ENCODE measurements at regions not wholly inside any gene's neighbourhood (a gene's known extent, or its start where the extent isn't known, plus 50 kb on each side); places are given as distances from the start of the nearest gene placed in this dataset.
"Not testable (repeated sequence)": the region's sequence is repeated elsewhere in the genome, so short reads cannot be mapped to it uniquely, and the experiment has no call there.

DNA sequence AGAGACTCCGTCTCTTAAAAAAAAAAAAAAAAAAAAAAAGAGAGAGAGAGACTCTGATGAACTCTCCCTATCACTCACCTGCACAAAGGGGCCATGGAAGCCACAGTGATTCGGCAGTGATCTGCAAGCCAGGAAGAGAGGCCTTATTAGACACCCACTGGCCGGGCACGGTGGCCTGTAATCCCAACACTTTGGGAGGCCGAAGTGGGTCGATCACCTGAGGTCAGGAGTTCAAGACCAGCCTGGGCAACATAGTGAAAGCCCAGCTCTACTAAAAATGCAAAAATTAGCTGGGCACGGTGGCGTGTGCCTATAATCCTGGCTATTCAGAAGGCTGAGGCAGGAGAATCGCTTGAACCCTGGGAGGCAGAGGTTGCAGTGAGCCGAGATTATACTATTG is 198.5 kb upstream of the WSCD1 start:
- no peak for DNase-seq

DNA sequence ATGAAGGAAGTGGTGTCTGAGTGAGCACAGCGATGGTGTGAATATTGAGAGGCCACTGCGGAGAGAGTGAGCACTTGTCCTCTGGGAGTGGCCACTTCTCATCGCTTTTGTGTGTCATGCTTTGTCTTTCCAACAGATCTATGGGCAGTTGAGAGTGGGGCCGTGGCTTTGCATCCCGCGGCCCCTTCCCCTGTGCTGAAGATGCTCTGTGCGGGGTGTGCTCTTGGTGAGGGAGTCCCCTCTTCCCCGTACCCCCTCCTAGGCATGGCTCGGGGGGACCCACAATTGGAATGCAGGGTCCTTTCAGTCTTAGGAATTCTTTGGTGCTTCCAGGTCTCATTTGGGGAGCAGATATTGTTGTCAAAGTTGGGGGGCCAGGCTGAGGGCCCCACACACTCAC is 197.3 kb upstream of the WSCD1 start:
- DNase-seq: no peak

DNA sequence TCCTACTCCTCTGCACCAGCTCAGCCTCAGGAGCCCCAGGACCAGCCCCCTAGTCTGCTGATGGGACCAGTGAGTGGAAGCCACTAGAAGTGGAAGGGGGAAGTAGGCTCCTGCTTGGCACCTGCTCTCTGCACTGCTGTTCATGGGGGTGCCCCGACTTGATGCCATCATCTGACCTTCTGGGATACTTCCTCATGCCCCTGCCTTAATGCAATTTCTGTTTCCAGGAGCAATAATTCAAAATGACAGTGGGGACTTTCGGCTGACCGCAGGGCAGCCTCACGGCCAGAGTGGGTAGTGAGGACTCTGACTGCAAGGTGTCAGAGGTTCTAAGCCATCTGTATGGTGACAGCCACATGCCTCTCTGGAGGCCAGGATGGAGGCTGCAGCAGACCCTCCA is 196.4 kb upstream of the WSCD1 start:
- DNase-seq: no peak

DNA sequence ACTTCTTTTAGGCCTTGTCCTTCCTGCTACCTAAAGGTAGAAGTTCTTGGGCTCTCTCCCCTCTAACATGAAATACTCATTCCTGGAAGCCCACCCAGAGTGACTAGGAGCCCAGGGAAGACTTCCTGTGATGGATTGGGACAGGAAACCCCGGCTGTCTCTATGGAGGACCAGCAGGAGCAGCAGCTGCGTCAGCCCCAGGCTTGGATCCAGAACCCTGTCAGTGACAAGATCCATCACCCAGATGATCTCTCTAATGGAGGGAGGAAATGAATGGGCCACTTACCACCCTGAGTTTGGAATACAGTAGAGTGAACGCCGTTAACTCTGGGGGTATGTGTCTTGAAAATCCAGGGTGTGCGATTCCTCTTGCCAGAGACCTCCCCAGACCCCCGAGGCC is 195.7 kb upstream of the WSCD1 start:
- no peak for DNase-seq

DNA sequence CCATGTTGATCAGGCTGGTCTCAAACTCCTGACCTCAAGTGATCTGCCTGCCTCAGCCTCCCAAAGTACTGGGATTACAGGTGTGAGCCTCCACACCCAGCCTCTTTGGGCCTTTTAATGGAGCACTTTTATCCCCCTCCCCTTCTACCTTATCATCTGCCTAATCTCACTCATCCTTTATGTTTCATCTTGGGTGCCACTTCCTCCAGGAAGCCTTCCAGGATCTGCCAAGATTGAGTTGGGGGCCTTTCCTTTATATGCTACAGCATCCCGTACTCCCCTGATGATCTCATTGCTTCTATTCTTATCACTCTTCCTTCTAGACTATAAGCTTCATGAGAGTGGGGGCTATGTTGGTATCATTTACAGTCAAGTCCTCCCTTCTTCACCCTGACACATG is 192.8 kb upstream of the WSCD1 start:
- no peak for DNase-seq

DNA sequence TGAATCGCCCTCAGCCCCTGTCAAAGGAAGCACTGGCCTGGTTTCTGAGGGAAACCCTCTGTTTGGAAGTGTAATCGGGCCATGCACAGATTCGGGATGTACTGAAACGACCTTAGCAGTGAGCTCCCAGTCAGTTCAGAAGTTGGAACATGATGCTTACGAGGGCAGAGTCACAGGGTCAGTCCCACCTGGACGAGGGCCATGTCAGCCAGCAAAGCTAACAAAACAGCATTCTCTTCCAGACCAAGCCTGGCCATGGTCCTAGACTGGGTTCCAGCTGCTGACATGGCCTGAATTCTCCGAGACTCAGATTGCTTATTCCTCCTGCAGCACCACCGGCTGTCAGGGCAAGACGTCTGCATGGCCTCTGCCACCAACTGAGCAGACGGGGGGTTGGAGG is 192.2 kb upstream of the WSCD1 start:
- no peak for DNase-seq

DNA sequence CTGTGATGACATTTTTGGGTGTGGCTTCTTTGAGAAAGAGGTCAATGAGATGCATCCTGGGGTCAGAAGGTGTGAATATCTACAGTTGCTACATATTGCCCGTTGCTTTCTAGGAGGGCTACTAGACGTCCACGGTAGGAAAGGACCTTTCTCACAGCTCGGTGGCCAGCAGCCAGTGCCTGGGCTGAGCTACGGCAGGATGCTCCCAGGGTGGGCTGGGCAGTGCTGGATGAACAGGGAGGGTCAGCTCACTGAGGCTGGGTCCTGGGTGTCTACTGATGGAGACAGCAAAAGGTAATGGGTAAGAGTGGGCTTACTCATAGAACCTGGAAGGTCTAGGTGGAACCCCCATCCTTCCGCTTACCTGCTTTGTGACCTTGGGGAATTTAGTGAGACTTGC is 188.3 kb upstream of the WSCD1 start:
- DNase-seq: no peak

DNA sequence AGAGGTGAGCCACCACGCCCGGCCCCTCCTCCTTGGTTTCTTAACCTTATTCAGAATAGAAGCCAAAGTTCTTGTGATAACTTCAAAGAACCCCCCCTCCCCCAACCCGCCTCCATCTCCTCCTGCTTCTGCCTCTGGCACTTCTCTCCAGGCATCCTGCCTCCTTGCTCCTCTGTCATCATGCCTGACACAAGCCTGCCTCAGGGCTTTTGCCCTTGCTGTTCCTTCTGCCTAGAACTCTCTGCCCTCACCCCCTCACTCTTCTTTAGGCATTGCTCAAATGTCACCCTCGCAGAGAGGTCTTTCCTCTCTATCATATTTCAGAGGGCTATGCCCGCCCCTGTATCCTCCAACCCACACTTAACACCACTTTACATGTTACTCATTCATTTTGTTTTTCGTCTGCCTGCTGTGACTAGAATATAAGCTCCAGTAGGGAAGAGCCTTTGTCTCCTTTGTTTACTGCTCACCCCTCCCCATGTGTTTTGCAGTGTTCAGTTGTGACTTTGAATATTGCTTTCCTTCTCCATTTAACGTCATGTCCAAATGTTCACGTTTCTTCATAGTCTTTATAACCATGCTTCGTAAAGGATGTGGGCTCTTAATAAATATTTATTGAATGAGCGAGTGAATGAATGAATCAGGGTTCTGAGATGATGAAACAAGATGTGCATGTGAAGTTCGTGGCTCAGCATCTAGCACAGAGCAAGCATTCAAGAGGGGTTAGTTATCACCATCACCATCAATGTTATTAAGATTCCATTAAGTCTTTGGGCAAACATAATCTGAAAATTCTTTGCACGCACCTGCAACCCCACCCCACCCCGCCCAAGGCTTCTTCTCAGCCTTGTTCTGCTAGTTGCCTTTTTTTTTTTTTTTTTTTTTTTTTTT is 186.2 kb upstream of the WSCD1 start:
- no peak for DNase-seq

DNA sequence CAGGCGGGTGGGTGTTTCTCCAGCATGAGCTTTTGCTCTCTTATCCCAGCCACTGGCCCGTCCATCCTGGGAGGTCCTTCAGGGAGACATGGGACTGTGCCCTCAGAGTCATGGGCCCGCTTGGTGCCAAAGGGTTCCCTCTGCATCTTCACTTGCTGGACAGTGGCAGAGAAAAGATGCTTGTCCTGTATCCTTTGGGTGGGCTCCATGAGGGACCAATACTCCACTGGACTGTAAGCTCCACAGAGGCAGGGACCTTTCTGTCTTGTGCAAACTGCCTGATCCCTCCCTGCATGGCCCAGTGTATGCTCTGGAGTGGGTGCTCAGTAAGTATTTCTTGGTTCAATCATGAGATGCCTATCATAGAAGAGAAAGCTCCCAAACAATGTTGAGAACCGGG is 184.8 kb upstream of the WSCD1 start:
- no peak for DNase-seq

DNA sequence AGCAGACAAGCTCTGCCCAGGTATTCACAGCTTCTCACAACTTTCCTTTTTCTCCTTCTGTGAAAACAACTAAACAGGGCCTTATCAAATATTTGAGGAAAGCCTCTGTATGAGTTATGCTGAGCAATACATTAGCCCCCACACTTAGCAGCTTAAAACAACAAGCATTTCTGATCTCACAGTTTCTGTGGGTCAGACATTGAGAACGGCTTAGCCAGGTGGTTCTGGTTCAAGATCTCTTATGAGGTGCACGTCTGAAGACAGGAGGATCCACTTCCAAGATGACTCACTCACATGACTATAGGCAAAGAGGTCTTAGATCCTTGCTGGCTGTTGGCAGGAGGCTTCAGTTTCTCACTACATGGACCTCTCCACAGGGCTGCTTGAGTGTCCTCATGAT is 181.4 kb upstream of the WSCD1 start:
- DNase-seq: no peak

DNA sequence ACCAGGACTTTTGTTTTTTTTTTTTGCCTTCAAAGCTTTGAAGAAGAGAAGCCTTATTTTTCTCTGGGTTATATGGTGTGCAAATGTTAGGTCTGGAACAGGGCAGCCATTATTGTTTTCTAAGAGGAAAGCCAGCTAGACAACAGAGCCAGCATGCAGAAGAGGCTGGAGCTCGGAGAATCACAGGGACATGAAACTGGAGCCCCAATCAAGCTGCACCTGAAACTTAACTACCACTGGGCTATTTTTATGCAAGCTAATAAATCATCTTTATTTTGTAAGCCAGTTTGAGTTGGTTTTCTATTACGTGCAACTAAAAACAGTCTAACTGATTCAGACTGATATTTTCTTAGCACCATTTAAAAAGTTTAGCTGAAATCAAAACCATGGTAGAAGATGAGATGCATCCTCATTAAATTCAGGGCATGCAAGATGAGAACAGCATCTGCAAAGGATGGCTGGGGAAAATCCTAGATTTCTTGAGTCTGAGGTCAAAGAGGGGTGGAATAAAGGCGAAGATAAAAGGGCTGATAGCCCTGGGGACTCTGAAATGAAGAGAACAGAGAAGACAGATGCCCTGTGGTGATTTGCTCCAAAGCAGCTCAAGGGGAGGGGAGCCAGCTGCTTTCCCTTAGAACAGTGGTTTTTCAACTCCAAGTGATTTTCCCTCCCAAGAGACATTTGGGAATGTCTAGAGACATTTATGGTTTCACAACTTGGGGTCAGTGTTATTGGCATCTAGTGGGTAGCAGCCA is 177.1 kb upstream of the WSCD1 start:
- DNase-seq: no peak

DNA sequence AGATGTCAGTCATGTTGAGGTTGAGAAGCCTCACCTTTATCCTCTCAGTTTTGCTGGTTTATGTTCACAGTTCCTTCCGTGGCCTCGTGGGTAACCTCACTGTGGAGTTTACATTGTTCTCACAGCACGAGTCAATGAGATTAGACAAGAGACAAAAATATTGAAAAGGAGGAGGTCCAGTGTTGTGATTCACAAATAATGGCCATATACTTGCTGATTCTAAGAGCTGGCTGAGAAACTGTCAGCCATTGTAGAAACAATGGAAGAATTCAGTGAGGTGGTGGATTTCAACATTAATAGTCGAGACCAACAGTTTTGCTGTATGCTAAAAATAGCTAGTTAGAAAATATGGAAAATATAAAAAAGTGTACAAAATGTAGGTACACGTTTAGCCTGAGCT is 176.4 kb upstream of the WSCD1 start:
- no peak for DNase-seq

DNA sequence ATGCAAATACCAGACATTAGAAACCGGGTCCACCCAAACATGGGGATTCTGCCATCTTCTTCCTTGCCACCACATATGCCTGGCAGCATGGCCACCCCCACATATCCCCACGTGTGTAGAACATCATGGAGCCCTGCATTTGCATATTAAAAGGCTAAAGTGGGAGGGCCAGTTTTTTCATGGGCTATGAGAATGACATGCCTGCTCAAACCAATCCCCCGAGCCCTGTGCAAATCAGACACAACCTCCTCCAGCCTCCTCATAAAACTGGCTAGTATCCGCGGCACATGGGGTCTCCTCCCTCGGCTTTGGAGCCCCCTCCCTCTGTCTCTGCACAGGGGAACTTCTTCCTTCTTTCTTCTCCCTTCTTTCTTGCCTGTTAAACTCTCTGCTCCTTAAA is 174.9 kb upstream of the WSCD1 start:
- no peak for DNase-seq

DNA sequence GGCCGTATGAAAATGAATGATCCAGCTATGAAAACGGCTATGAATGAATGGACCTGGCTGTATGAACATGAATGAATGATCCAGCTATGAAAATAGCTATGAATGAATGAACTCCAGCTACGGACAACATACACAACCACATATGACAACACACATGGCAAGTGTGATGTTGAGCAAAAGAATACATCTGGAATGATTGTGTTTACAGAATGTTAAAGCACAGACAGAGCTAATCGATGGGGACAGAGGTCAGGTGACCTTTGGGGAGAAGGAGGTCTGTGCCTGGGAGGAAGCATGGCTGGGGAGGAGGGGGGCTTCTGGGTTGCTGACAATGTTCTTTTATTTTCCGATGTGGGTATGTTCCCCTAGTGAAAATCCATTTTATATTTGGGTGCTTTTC is 174.0 kb upstream of the WSCD1 start:
- DNase-seq: no peak

DNA sequence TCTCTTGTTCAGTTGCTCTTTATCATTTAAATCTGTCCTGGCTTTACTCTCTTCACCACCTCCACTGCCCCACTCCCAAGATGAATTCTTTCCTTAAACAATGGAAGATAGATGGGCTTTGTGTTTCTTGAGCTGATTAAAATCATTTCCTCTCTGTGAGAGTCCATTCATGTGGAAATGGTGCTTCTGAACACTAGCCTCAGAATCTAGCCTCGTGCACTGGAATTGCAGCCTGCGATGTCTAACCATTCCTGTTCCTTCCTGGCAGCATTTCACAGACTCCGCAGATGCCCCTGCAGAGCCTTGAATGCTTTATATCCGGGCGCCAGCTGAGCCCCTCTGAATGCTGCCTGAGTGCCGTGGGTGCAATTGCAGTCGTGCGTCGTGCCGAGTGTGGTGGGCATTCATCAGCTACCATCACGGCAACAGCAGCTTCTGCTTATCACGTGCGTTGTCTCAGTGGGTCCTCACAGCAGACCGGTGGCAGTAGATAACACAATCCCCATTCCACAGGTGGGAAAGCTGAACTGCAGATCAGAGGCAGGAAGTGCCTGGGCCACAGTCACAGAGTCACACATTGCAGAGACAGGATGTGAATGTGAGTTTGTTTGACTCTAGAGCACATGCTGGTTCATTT is 172.8 kb upstream of the WSCD1 start:
- no peak for DNase-seq

DNA sequence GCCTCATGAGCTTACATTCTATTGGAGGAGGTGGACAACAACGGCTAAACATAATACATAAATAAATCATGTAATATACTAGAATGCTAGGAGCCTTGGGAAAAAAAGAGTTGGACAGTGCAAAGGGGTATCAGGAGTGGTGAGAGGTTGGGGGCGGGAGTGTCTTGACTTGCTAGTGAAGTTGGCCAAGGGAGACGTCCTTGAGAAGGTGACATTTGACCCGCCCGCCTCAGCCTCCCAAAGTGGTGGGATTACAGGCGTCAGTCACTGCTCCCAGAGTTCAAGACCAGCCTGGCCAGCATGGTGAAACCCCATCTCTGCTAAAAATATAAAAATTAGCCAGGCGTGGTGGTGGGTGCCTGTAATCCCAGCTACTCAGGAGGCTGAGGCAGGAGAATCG is 172.2 kb upstream of the WSCD1 start:
- DNase-seq: not testable (repeated sequence)

DNA sequence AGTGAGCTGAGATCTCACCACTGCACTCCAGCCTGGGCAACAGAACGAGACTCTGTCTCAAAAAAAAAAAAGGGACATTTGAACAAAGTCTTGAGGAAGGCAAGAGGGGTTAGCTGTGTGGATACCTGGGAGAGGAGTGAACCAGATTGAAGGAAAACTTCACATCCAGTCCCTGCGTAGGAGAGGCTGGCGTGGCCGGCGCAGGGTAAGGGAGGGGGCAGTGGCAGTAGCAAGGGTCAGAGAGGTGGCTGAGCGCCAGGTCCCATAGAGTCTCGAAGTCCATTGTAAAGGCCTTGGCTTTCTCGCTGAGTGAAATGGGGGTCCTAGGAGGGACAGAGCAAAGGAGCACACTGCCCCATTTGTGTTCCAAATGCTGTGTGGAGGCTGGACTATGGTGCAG is 171.8 kb upstream of the WSCD1 start:
- DNase-seq: no peak

DNA sequence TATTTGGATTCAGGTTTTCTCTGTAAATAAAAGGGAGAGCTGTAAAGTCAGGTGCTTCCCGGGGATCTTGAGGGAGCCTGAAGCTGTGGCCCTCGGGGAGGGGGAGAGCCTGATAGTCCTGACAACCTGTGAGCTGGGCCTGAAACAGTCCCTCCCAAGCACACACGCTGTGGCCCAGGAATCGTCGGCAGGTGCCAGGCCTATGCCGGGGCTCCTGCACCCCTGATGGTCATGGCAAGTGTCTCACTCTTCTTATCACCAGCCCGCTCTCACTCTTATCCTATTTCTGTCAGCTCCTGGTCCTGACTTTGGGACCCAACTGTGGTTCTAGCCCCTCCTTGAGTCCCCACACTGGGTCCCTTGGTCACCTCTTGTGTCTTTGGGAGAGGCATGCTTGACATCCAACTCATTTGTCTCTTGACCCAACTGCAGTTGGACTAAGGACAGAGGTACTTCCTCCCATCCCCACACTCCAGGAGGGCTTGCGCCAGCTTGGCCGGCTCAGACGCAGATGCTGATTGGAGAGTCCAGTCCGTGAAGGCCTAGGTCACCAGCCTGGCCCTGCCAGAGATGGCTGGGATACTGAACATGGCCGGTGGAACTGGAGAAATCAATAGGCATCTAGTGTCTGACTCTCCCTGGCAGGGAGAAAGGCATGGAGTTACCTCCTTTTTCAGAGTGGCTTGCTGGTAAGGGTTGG is 170.5 kb upstream of the WSCD1 start:
- no peak for DNase-seq

DNA sequence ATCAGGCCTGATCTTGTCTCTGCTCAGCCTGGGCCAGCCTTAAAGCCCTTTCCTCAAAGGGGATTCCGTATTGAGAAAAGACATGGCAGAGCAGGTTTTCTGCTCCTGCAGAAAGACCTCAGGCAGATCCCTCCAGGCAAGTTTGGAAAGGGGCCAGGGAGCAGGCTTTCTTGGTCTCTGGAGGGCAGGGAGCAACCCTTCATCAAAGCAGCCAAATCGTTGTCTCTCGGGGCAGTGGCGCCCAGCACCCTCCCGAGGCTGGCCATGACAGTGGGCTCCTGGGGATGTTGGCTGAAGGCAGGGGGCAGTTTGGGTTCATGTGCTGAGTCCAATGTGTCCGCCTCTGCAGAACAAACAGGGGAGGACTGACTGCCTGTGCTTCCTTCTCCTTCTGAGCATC is 168.4 kb upstream of the WSCD1 start:
- DNase-seq: no peak

DNA sequence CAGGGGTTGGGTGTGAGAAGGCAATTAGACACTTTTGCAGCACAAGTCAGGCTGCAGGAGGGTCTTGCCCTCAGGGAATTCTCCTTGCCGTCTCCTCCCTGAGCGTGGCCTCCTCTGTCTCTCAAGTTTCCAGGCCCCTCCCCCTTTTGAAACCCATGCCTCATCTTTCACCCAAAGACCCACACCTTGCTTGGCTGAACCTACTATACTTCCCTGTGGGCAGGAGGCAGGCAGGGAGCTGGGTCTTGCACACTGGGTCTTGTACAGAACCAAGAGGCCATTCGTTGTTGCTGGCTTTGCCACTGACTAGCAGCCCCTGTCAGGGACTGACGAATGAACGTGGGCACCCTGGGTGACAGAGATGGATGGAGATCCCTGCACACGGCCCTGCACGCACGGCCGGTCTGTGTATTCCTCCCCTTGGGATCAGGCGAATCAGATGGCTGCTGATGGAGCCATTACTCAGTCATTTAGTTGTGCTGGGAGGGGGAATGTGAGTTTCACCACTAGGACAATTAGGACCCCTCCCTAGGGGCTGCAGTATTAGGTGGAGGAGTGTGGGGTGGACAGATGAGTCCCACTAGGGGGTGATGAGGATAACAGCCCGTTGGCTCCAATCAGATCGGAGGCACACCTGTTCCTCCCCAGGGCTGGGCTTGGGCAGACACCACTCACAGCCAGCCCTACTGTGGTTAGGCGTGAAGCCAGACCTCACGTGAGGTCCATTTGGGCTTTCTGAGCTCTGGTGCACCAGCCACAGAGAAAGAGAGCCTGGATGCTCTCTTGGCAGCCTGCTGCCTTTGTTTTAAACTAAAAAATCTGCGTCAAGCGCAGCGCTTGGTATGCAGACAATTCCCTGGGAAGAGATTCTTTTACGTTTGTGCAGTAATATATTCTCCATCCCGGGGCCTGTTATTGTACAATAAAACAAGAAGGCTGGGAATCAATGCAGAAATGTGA is 167.7 kb upstream of the WSCD1 start:
- no peak for DNase-seq

DNA sequence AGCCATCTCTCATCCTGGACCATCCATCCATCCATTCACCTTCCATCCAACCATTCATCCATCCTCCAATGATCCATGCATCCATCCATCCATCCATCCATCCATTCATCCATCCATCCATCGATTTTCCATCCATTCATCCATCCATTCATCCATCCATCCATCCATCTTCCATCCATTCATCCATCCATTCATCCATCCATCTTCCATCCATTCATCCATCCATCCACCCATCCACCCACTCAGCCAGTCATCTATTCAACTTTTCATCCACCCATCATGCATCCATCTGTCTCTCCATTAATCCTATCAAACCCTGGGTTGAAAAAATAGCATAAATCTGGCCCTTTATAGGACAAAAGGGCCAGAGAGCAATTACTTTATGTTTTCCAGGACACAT is 158.3 kb upstream of the WSCD1 start:
- no peak for DNase-seq

DNA sequence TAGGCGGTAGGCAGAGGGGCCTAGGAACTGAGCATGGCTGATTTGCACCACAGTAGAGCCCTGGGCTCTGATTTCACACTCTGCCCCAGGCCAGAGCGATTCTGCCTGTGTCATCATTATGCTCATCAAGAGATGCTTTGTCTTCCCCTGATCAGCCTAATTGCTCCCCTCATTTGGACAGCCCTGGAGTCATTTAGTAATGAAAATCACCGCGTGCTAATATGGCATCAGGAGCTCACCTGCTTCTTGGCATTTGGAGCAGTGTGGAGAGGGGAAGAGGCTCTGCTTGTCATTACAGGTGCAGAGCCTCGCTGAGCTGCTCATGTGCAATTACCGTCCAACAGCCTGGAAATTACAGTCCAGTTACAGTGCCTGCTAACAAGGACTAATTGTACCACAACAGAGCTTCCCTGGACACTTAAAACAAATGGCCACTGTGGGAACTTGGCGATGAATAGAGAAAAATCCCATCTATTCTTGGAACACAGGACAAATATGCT is 157.1 kb upstream of the WSCD1 start:
- no peak for DNase-seq
